SH-SY5Y (cell line): ENCODE measurements at regions not wholly inside any gene's neighbourhood (a gene's known extent, or its start where the extent isn't known, plus 50 kb on each side); places are given as distances from the start of the nearest gene placed in this dataset.

ENCODE experiments used
- GATA2 ChIP-seq: IDR thresholded peaks from 2 replicates; pipeline ENCODE4 v1.6.1; 2011; ENCODE audit warnings: mild to moderate bottlenecking, low read depth, low read length
- GATA3 ChIP-seq: IDR thresholded peaks from 2 replicates; pipeline ENCODE4 v1.6.1; 2011; ENCODE audit warnings: low read depth, mild to moderate bottlenecking, low read length, moderate library complexity

GRCh38 chr9:119088002-119088547 lies 281.2 kb downstream of the BRINP1 start:
- TF ChIP-seq GATA3 (no peak), GATA2 (no peak)

- no peak for TF ChIP-seq GATA2
- TF ChIP-seq GATA3 = no peak
These were observed 278.2 kb downstream of the BRINP1 start for GRCh38 chr9:119091074-119091473.

GRCh38 chr9:119092125-119092524 lies 277.1 kb downstream of the BRINP1 start:
- TF ChIP-seq GATA2 (no peak), GATA3 (no peak)

GRCh38 chr9:119094086-119094485 lies 275.1 kb downstream of the BRINP1 start:
- TF ChIP-seq GATA3 = no peak
- TF ChIP-seq GATA2 = no peak

GRCh38 chr9:119095072-119095471 lies 274.2 kb downstream of the BRINP1 start:
- no peak for TF ChIP-seq GATA2
- TF ChIP-seq GATA3 = no peak

GRCh38 chr9:119101048-119101447 lies 268.2 kb downstream of the BRINP1 start:
- TF ChIP-seq GATA3 (no peak), GATA2 (no peak)

GRCh38 chr9:119114681-119115080 lies 254.6 kb downstream of the BRINP1 start:
- TF ChIP-seq GATA3 = no peak
- no peak for TF ChIP-seq GATA2
